ENCODE measurements at regions not wholly inside any gene's neighbourhood (a gene's known extent, or its start where the extent isn't known, plus 50 kb on each side); places are given as distances from the start of the nearest gene placed in this dataset.

GRCh38 chr18:30465096-30465495, 577.4 kb downstream of the DSC3 start:
- TF ChIP-seq ZFP30 (CRISPR knock-in tag; IDR thresholded peaks at IDR 0.05) (no peak), ARNTL (CRISPR knock-in tag; IDR thresholded peaks at IDR 0.05; ENCODE audit: borderline replicate concordance, low read depth) (no peak), ZNF70 (CRISPR knock-in tag; IDR thresholded peaks at IDR 0.05) (no peak), PATZ1 (CRISPR knock-in tag; IDR thresholded peaks at IDR 0.05; ENCODE audit: borderline replicate concordance) (no peak), ZC3H10 (CRISPR knock-in tag; IDR thresholded peaks at IDR 0.05) (no peak), ISL1 (CRISPR knock-in tag; IDR thresholded peaks at IDR 0.05) (no peak), CSDC2 (CRISPR knock-in tag; IDR thresholded peaks at IDR 0.05) (no peak), ZFP3 (CRISPR knock-in tag; IDR thresholded peaks at IDR 0.05) (no peak), ZNF8 (CRISPR knock-in tag; IDR thresholded peaks at IDR 0.05) (no peak), RARB (CRISPR knock-in tag; IDR thresholded peaks at IDR 0.05) (no peak)
- TF ChIP-seq, protein P1, sequence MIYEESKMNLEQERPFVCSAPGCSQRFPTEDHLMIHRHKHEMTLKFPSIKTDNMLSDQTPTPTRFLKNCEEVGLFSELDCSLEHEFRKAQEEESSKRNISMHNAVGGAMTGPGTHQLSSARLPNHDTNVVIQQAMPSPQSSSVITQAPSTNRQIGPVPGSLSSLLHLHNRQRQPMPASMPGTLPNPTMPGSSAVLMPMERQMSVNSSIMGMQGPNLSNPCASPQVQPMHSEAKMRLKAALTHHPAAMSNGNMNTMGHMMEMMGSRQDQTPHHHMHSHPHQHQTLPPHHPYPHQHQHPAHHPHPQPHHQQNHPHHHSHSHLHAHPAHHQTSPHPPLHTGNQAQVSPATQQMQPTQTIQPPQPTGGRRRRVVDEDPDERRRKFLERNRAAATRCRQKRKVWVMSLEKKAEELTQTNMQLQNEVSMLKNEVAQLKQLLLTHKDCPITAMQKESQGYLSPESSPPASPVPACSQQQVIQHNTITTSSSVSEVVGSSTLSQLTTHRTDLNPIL (CRISPR knock-in tag; IDR thresholded peaks at IDR 0.05; ENCODE audit: low read depth), result no peak

All from SK-N-SH treated with all-trans-retinoic acid at 6 μM for 48 hours (cell line).